ENCODE measurements at regions not wholly inside any gene's neighbourhood (a gene's known extent, or its start where the extent isn't known, plus 50 kb on each side); places are given as distances from the start of the nearest gene placed in this dataset.

DNA sequence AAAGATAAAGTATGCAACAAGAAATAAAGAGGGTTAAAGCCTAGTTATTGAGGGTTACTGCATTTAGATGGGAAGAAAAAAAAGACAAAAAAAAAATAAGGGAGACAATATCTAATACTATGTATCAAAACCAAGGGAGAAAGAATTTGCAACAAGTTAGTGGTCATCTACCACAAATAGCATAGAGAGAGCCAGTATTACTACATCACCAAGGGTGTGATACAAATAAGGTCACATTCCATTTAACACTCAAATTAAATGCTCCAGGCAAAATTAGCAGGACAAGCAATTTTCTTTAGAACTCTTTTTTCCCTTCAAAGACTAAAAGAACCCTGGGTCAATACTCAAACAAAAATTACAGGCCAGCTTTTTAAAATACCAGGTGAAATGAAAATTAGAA lies 115.1 kb upstream of the GULP1 start:
- TF ChIP-seq EZH2 (IDR thresholded peaks at IDR 0.05; ENCODE audit: low read length, unreplicated experiment) (no peak), EZH2phosphoT487 (IDR thresholded peaks at IDR 0.05; ENCODE audit: borderline replicate concordance, low read length) (no peak)
- TF ChIP-seq, protein P1, sequence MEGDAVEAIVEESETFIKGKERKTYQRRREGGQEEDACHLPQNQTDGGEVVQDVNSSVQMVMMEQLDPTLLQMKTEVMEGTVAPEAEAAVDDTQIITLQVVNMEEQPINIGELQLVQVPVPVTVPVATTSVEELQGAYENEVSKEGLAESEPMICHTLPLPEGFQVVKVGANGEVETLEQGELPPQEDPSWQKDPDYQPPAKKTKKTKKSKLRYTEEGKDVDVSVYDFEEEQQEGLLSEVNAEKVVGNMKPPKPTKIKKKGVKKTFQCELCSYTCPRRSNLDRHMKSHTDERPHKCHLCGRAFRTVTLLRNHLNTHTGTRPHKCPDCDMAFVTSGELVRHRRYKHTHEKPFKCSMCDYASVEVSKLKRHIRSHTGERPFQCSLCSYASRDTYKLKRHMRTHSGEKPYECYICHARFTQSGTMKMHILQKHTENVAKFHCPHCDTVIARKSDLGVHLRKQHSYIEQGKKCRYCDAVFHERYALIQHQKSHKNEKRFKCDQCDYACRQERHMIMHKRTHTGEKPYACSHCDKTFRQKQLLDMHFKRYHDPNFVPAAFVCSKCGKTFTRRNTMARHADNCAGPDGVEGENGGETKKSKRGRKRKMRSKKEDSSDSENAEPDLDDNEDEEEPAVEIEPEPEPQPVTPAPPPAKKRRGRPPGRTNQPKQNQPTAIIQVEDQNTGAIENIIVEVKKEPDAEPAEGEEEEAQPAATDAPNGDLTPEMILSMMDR (conservative IDR thresholded peaks at IDR 0.05; ENCODE audit: low read depth, low read length) = no peak

All from PC-3 (cell line).